K562 (cell line): ENCODE measurements at regions not wholly inside any gene's neighbourhood (a gene's known extent, or its start where the extent isn't known, plus 50 kb on each side); places are given as distances from the start of the nearest gene placed in this dataset.

Experiments
- ATAC-seq: fragments of 200-7000 bp; cut with Tn5 transposase; 3 replicates; pipeline ENCODE4 v1.9.1; 2020; ENCODE audit warnings: moderate library complexity
- BruUV-seq: library from RNA; stranded (reverse); fragments of 400-500 nt; replicated peaks from 2 replicates; lab custom pipeline; 2021; lab: Mats Ljungman, UMichigan
- CTCF ChIA-PET: fragments of 300-600 bp; formaldehyde crosslinking; extraction: SDS; loops from one replicate; lab custom pipeline; 2021; ENCODE audit warnings: low intra/inter-chr PET ratio; lab: Yijun Ruan, JAX
- POLR2A ChIA-PET: fragments of 300-600, 350-650 bp; sonication (Branson Sonifier 250); formaldehyde crosslinking; extraction: SDS; loops from one replicate; lab custom pipeline; 2021; ENCODE audit warnings: antibody characterized with exemption, inconsistent platforms; lab: Yijun Ruan, JAX
- DNase-seq, 4 experiments: peaks; one replicate each; pipeline versions ENCODE4 v3.0.0 to v3.0.0-alpha.2; 2011 to 2018; ENCODE audit warnings: low spot score in 3 of 4, mixed read lengths in 3 of 4; ENCODE audit errors: extremely low read depth in 1 of 4
- FAIRE-seq: peaks from 2 replicates; lab custom pipeline; 2011; peaks lifted over from hg19 to GRCh38; lab: Jason Lieb, UNC
- H2AFZ ChIP-seq: 2 replicates; pipeline ENCODE4 v1.6.0; 2011; ENCODE audit warnings: low read depth, low read length, control low read depth, inconsistent platforms
- H3K27ac ChIP-seq: fragments of 200-600 bp; 3 replicates; pipeline ENCODE4 v1.8.0; 2011; ENCODE audit warnings: low read depth, mild to moderate bottlenecking, control low read depth, inconsistent platforms, low read length, moderate library complexity, mixed read lengths; ENCODE audit errors: extremely low read depth
- H3K27me3 ChIP-seq, 2 experiments: fragments of 300-600 bp in 1 of 2; 2 replicates in 1 of 2; 3 replicates in 1 of 2; pipeline versions ENCODE4 v1.6.0 to v1.8.0; 2011; ENCODE audit warnings: inconsistent platforms in 2 of 2, low read length in 2 of 2, mild to moderate bottlenecking in 1 of 2, mixed read lengths in 1 of 2, moderate library complexity in 1 of 2; ENCODE audit not compliant: control insufficient read depth in 2 of 2, insufficient read depth in 2 of 2
- H3K36me3 ChIP-seq: fragments of 300-600 bp; 3 replicates; pipeline ENCODE4 v1.8.0; 2011; ENCODE audit warnings: mild to moderate bottlenecking, low read length, inconsistent platforms; ENCODE audit not compliant: control insufficient read depth, insufficient read depth
- H3K4me1 ChIP-seq, 2 experiments: fragments of 200-600 bp in 1 of 2; replicated peaks in 1 of 2; 2 replicates in 1 of 2; 3 replicates in 1 of 2; pipeline versions ENCODE4 v1.5.1 to v1.8.0; 2011; ENCODE audit warnings: inconsistent platforms in 2 of 2, low read length in 2 of 2, mild to moderate bottlenecking in 1 of 2, mixed read lengths in 1 of 2, moderate library complexity in 1 of 2; ENCODE audit not compliant: control insufficient read depth in 2 of 2, insufficient read depth in 2 of 2
- H3K4me2 ChIP-seq: 2 replicates; pipeline ENCODE4 v1.6.1; 2011; ENCODE audit warnings: low read length, control low read depth, inconsistent platforms, mixed read lengths; ENCODE audit not compliant: insufficient read depth
- H3K4me3 ChIP-seq: fragments of 200-600 bp; sonication (generic), shearing (Covaris generic); 2 replicates; pipeline ENCODE4 v1.5.1; 2016; ENCODE audit warnings: control low read depth, inconsistent platforms
- H3K79me2 ChIP-seq: fragments of 200-600 bp; 3 replicates; pipeline ENCODE4 v1.8.0; 2011; ENCODE audit warnings: low read length, inconsistent platforms; ENCODE audit not compliant: control insufficient read depth, insufficient read depth
- H3K9ac ChIP-seq, 2 experiments: 2 replicates each; pipeline versions ENCODE4 v1.6.0 to v1.6.1; 2011; ENCODE audit warnings: low read depth in 2 of 2, low read length in 2 of 2, control low read depth in 1 of 2, inconsistent platforms in 1 of 2, mild to moderate bottlenecking in 1 of 2, mixed read lengths in 1 of 2; ENCODE audit not compliant: insufficient read depth in 1 of 2
- H3K9me1 ChIP-seq: one replicate; pipeline ENCODE4 v1.6.0; 2011; ENCODE audit warnings: inconsistent platforms, mild to moderate bottlenecking, low read length, moderate library complexity; ENCODE audit not compliant: control insufficient read depth, insufficient read depth
- H3K9me3 ChIP-seq: replicated peaks from 2 replicates; pipeline ENCODE4 v1.5.1; 2011; ENCODE audit warnings: low read depth, low read length, inconsistent platforms; ENCODE audit not compliant: control insufficient read depth, insufficient read depth
- H4K20me1 ChIP-seq: replicated peaks from 2 replicates; pipeline ENCODE4 v1.6.1; 2011; ENCODE audit warnings: low read length, inconsistent platforms, mixed read lengths; ENCODE audit not compliant: control insufficient read depth, insufficient read depth
- C11orf30 ChIP-seq: fragments of 450-650 bp; IDR thresholded peaks from 2 replicates; pipeline ENCODE4 v1.6.1; 2016; ENCODE audit warnings: low read depth, mild to moderate bottlenecking
- POLR3G ChIP-seq: IDR thresholded peaks from 2 replicates; pipeline ENCODE4 v1.6.1; 2011; ENCODE audit not compliant: insufficient read length, insufficient replicate concordance; ENCODE audit errors: extremely low read depth
- RBM39 ChIP-seq: fragments of 200-400 bp; formaldehyde crosslinking; optimal IDR thresholded peaks from 2 replicates; pipeline ENCODE3; 2018; ENCODE audit warnings: low read depth, low read length
- RFX1 ChIP-seq: fragments of 450-650 bp; IDR thresholded peaks from 2 replicates; pipeline ENCODE4 v1.6.1; 2016; ENCODE audit warnings: mild to moderate bottlenecking, moderate library complexity
- RNF2 ChIP-seq: sonication (generic); IDR thresholded peaks from 2 replicates; pipeline ENCODE4 v1.6.1; 2016
- SLC30A9 ChIP-seq: fragments of 250-450 bp; sonication (Bioruptor Pico); IDR thresholded peaks from 2 replicates; pipeline ENCODE4 v1.8.0; 2022; ENCODE audit warnings: mild to moderate bottlenecking, moderate library complexity
- ZNF134 ChIP-seq: fragments of 250-450 bp; sonication (Bioruptor Pico); conservative IDR thresholded peaks from 2 replicates; pipeline ENCODE4 v1.4.0; 2020
- ZNF274 ChIP-seq: IDR thresholded peaks from 2 replicates; pipeline ENCODE4 v1.6.1; 2011; ENCODE audit warnings: low read depth, mild to moderate bottlenecking, low read length, moderate library complexity, borderline replicate concordance
- WGBS: fragments of 100-300 bp; shearing (Covaris generic); methylation state at CpG from one replicate; pipeline ENCODE4 v1.1.6; 2016; ENCODE audit warnings: low coverage, mixed read lengths; ENCODE audit not compliant: insufficient coverage; ENCODE audit errors: missing lambda C conversion rate; 5-methylcytosine and 5-hydroxymethylcytosine counted together
- in situ Hi-C: fragments of 300-500 bp; cut with MboI; formaldehyde crosslinking; loops from 4 replicates; pipeline ENCODE4 v1.15.0; 2018; ENCODE audit warnings: inconsistent platforms, mixed read lengths
- intact Hi-C: fragments of 100-400 bp; cut with micrococcal nuclease; formaldehyde crosslinking; loops from 2 replicates; pipeline ENCODE4 v1.14.2; 2022
- TF ChIP-seq, protein P1 (sequence below): fragments of 450-650 bp; conservative IDR thresholded peaks from 2 replicates; pipeline ENCODE4 v1.6.1; 2016; ENCODE audit warnings: missing genetic modification characterization, low read depth, mild to moderate bottlenecking, missing compliant biosample characterization, moderate library complexity
- TF ChIP-seq, protein P2 (sequence below), 2 experiments: fragments of 450-650 bp in 1 of 2; sonication (generic) in 1 of 2; formaldehyde crosslinking in 1 of 2; IDR thresholded peaks in 1 of 2; conservative IDR thresholded peaks in 1 of 2; 2 replicates each; pipeline versions ENCODE4 v1.6.1 to v1.8.1; 2016 to 2023; ENCODE audit warnings: mild to moderate bottlenecking in 2 of 2, moderate library complexity in 2 of 2, inconsistent platforms in 1 of 2, missing genetic modification reagents in 1 of 2

DNA sequence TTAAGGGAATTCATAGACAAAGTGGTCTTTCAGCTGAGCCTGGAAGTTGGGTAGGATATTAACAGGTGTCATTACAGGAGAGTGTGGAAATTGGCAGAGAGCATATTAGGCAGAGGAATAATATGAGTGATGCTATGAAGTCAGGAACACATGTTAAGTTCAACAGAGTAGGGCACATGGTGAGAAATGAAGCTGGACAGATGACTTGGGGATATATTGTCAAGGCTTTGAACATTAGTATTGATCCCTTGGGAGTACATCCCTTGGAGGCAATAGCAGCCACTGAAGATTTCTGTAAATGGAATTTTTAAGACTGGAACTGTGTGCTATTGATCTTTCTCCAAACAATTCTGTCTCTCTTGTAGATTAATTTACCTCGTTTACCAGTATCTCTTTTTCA is 170.7 kb downstream of the SCG2 start:
- 0% methylated on average over 1 of the region's 1 CpG for WGBS
- intact Hi-C loops = no loop called here
- Histone ChIP-seq H3K9me3 (no peaks in the 10 kb centered on the region), H3K27me3 (no peaks in the 10 kb centered on the region), H3K4me2 (no peak overlapping the region), H4K20me1 (no peaks in the 10 kb centered on the region), H3K4me3 (no peak overlapping the region), H3K9me1 (no peaks in the 10 kb centered on the region), H2AFZ (no peak overlapping the region), H3K36me3 (no peaks in the 10 kb centered on the region), H3K79me2 (no peaks in the 10 kb centered on the region), H3K4me1 (no peaks in the 10 kb centered on the region), H3K9ac (no peak overlapping the region), H3K27ac (no peak overlapping the region)
- POLR2A ChIA-PET = no interaction called here
- no peak for DNase-seq
- CTCF ChIA-PET = no interaction called here
- no peak for ATAC-seq
- TF ChIP-seq RBM39 = no peak
- TF ChIP-seq, protein P1, sequence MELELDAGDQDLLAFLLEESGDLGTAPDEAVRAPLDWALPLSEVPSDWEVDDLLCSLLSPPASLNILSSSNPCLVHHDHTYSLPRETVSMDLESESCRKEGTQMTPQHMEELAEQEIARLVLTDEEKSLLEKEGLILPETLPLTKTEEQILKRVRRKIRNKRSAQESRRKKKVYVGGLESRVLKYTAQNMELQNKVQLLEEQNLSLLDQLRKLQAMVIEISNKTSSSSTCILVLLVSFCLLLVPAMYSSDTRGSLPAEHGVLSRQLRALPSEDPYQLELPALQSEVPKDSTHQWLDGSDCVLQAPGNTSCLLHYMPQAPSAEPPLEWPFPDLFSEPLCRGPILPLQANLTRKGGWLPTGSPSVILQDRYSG (tag) = no peak
- in situ Hi-C loops = no loop called here
- no TSS peak for BruUV-seq
- FAIRE-seq = no peak

DNA sequence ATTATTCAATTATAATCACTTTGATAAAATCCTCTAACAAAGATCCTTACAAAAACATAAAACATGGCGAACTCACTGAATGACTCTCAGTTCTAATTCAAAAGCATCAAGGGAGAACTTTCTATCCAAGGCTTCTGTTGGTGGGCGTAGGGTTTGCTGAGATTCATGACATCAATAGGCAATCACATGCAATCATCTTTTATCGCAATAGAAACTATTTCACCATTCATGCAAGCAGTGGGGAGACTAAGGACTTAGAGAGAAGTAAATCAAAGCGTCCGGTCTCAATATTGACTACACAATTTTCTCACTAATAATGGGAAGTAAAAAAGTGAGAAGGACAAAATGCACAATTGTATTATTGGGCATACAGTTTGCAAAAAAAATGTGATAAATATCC is 168.7 kb downstream of the SCG2 start:
- no peaks in the 10 kb centered on the region for H4K20me1 ChIP-seq
- H3K79me2 ChIP-seq = no peaks in the 10 kb centered on the region
- H3K9me1 ChIP-seq = no peaks in the 10 kb centered on the region
- no peak overlapping the region for H3K27ac ChIP-seq
- no peak overlapping the region for H3K4me2 ChIP-seq
- H3K9ac ChIP-seq = no peak overlapping the region
- 0% methylated on average over 5 of the region's 5 CpGs for WGBS
- H3K4me3 ChIP-seq = no peak overlapping the region
- H3K27me3 ChIP-seq = no peaks in the 10 kb centered on the region
- POLR2A ChIA-PET = no interaction called here
- no peaks in the 10 kb centered on the region for H3K9me3 ChIP-seq
- DNase-seq (no peak), FAIRE-seq (no peak), ATAC-seq (no peak)
- H3K4me1 ChIP-seq = no peaks in the 10 kb centered on the region
- intact Hi-C loops = no loop called here
- BruUV-seq = no TSS peak
- CTCF ChIA-PET = interaction anchor here (0.7 kb wide), 1 partner anchor 193 kb away, joined by 5 read pairs; no protein-coding TSS in a partner anchor
- TF ChIP-seq ZNF134 (no peak), C11orf30 (no peak), RFX1 (no peak), ZNF274 (no peak), POLR3G (no peak), SLC30A9 (CRISPR knock-in tag) (no peak), RNF2 (no peak)
- TF ChIP-seq, protein P2, sequence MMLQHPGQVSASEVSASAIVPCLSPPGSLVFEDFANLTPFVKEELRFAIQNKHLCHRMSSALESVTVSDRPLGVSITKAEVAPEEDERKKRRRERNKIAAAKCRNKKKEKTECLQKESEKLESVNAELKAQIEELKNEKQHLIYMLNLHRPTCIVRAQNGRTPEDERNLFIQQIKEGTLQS (IDR thresholded peaks at IDR 0.05) = no peak
- TF ChIP-seq, protein P2 (CRISPR knock-in tag; conservative IDR thresholded peaks at IDR 0.05) = no peak
- no peak overlapping the region for H2AFZ ChIP-seq
- in situ Hi-C loops = no loop called here
- no peaks in the 10 kb centered on the region for H3K36me3 ChIP-seq
